ENCODE measurements at regions not wholly inside any gene's neighbourhood (a gene's known extent, or its start where the extent isn't known, plus 50 kb on each side); places are given as distances from the start of the nearest gene placed in this dataset.

DNA sequence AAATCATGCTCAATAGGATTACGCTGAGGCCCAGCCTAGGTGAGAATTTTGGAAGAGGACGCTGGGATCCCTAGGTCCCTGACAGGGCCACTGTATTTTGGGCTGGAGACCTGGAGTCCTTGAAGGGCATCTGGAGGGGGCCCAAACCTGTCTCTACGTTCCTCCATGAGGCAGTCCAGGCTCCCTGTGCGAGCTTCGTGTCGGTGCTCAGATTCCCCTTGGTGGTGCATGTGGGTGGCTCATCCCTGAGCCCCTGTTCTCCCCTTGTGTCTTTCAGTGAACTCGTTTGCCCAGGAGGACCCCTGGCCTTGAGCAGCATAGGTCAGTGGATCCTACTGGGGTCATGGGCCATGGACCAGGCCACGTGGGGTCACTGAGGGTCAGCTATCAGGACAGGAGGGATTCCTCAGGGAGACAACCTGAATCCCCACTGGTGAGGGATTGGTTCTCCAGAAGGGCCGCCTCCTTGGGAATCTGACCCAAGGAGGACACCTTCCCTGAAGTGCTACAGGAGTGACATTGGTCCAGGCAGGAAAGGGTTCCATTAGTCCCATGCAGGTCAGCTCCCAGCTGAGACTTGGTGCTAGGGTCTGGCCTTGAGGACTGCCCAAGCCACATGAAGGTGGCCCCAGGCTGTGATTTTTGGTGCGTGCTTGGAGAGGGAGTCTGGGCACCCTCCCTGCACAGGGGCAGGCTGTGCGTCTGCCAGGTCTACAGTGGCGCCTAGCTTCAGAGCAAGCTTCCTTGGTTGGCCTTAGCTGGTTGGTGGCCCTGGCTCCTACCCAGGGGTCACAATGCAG lies 229.8 kb downstream of the SNRPN start:
- TF ChIP-seq ZFX (IDR thresholded peaks at IDR 0.05; ENCODE audit: borderline replicate concordance) = no peak
- no peak for TF ChIP-seq CTCF (IDR thresholded peaks at IDR 0.05)
- no peak overlapping the region for H3K27ac ChIP-seq

- TF ChIP-seq ZFX (IDR thresholded peaks at IDR 0.05; ENCODE audit: borderline replicate concordance) (no peak), CTCF (IDR thresholded peaks at IDR 0.05) (no peak)
- no peak overlapping the region for H3K27ac ChIP-seq
Observed at GRCh38 chr15:25185156-25185710, 230.4 kb downstream of the SNRPN start.

DNA sequence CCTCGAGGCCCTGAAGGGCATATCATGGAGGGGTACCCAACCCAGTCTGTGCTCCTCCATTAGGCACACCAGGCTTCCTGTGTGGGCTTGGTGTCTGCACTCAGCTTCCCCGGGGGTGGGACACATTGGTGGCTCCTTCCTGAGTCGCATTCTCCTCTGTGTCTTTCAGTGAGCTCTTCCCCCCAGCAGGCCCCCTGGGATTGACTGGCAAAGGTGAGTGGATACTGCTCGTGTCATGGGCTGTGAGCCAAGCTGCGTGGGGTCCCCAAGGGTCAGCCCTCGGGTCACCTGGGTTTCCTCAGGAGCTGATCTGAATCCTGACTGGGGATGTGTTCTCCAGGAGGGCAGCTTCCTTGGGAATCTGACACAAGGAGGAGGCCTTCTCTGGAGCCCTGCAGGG lies 231.0 kb downstream of the SNRPN start:
- no peak overlapping the region for H3K27ac ChIP-seq
- TF ChIP-seq ZFX (IDR thresholded peaks at IDR 0.05; ENCODE audit: borderline replicate concordance) (no peak), CTCF (IDR thresholded peaks at IDR 0.05) (no peak)

DNA sequence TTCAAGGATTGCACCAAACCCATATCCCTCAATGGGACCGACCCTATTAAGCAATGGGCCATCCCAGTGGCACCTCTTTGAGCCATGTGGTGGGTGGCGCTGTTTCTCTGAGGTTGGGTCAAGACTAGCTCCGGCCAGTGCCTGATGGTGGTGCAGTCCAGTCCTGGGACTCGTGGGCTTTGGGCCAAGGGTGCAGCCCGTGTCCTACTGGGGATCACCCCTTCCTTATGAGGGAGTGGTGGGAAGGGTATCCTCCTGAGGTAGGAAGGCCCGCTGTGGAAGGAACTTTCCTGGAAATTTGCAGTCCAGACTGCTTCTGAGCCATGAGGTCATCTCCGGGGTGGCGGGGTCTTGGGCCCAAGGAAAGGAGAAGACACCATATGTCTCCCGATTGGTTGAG lies 231.6 kb downstream of the SNRPN start:
- H3K27ac ChIP-seq = no peak overlapping the region
- TF ChIP-seq ZFX (IDR thresholded peaks at IDR 0.05; ENCODE audit: borderline replicate concordance) = no peak
- no peak for TF ChIP-seq CTCF (IDR thresholded peaks at IDR 0.05)

GRCh38 chr15:25186906-25187645 lies 232.3 kb downstream of the SNRPN start:
- no peak overlapping the region for H3K27ac ChIP-seq
- TF ChIP-seq CTCF (IDR thresholded peaks at IDR 0.05) = no peak
- no peak for TF ChIP-seq ZFX (IDR thresholded peaks at IDR 0.05; ENCODE audit: borderline replicate concordance)

DNA sequence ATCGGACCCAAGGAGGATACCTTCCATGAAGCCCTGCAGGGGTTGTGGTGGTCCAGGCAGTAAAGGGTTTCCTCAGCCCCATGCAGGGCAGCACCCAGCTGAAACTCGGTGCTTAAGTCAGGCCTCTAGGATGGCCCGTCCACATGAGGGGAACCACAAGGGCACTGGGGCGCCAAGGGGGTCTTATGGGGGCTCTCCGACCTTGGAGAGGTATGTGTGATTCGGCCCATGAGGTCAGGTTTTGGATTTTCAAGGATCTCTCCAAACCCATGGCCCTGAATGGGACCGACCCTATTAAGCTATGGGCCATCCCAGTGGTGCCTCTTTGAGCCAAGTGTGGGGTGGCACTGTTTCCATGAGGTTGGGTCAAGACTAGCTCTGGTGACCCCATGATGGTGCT lies 233.3 kb downstream of the SNRPN start:
- no peak for TF ChIP-seq ZFX (IDR thresholded peaks at IDR 0.05; ENCODE audit: borderline replicate concordance)
- no peak for TF ChIP-seq CTCF (IDR thresholded peaks at IDR 0.05)
- no peak overlapping the region for H3K27ac ChIP-seq
